ENCODE measurements at regions not wholly inside any gene's neighbourhood (a gene's known extent, or its start where the extent isn't known, plus 50 kb on each side); places are given as distances from the start of the nearest gene placed in this dataset.

GRCh38 chr12:97038834-97039233 is 131.8 kb downstream of the NEDD1 start:
- TF ChIP-seq CTCF (IDR thresholded peaks at IDR 0.05; ENCODE audit: poor library complexity) = no peak
- no peak for TF ChIP-seq EZH2 (IDR thresholded peaks at IDR 0.05; ENCODE audit: borderline replicate concordance)
